ENCODE measurements at regions not wholly inside any gene's neighbourhood (a gene's known extent, or its start where the extent isn't known, plus 50 kb on each side); places are given as distances from the start of the nearest gene placed in this dataset.

DNA sequence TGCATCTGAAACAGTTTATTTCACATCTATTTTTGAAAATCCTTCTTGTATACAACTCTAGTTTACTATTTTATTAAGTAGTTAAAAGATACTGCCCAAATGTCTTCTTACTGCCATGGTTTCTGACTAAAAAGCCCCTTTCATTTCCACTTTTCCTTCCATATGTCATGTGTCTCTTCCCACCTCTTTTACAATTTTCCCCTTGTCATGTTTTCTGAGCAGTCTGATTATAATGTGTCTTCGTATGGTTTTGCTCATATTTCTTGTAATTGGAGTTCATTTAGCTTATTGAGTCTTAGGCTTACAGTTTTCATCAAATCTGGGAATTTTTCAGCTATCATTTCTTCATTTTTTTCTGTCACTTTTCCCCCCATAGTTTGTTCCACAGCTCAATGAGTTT, 813.9 kb upstream of the GYPC start (continued):
- TF ChIP-seq, protein P1, sequence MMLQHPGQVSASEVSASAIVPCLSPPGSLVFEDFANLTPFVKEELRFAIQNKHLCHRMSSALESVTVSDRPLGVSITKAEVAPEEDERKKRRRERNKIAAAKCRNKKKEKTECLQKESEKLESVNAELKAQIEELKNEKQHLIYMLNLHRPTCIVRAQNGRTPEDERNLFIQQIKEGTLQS (CRISPR knock-in tag; conservative IDR thresholded peaks at IDR 0.05) = no peak
- no peak for TF ChIP-seq PRRX2 (CRISPR knock-in tag; IDR thresholded peaks at IDR 0.05)

GRCh38 chr2:125850541-125850940, 805.4 kb upstream of the GYPC start:
- ChIA-PET CTCF (no interaction called here), POLR2A (no interaction called here)
- Mint-ChIP-seq H3K4me1 (no peaks in the 10 kb centered on the region), H3K36me3 (peaks cover 79% of the 10 kb centered on the region), H3K9me3 (peaks cover 100% of the 10 kb centered on the region), H3K27me3 (ENCODE audit: low read depth) (peaks cover 10% of the 10 kb centered on the region), H3K4me3 (no peak overlapping the region), H3K27ac (no peak overlapping the region)
- ATAC-seq (no peak), DNase-seq (ENCODE audit: low spot score) (no peak)
- no peak for TF ChIP-seq ZNF232 (CRISPR knock-in tag; IDR thresholded peaks at IDR 0.05)
- TF ChIP-seq EMX1 (CRISPR knock-in tag; IDR thresholded peaks at IDR 0.05) = no peak
- TF ChIP-seq, protein P2, sequence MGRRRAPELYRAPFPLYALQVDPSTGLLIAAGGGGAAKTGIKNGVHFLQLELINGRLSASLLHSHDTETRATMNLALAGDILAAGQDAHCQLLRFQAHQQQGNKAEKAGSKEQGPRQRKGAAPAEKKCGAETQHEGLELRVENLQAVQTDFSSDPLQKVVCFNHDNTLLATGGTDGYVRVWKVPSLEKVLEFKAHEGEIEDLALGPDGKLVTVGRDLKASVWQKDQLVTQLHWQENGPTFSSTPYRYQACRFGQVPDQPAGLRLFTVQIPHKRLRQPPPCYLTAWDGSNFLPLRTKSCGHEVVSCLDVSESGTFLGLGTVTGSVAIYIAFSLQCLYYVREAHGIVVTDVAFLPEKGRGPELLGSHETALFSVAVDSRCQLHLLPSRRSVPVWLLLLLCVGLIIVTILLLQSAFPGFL (CRISPR knock-in tag; IDR thresholded peaks at IDR 0.05; ENCODE audit: borderline replicate concordance) = no peak
- no peak for TF ChIP-seq ATF1 (CRISPR knock-in tag; IDR thresholded peaks at IDR 0.05)
- no peak for TF ChIP-seq ETV6 (CRISPR knock-in tag; IDR thresholded peaks at IDR 0.05)
- no peak for TF ChIP-seq TCF7 (CRISPR knock-in tag; IDR thresholded peaks at IDR 0.05; ENCODE audit: low read depth)
- no peak for TF ChIP-seq ELF4 (CRISPR knock-in tag; IDR thresholded peaks at IDR 0.05; ENCODE audit: low read depth)
- TF ChIP-seq ZMAT4 (CRISPR knock-in tag; IDR thresholded peaks at IDR 0.05) = no peak
- TF ChIP-seq CBFB (CRISPR knock-in tag; IDR thresholded peaks at IDR 0.05; ENCODE audit: low read depth) = no peak
- no peak for TF ChIP-seq CREB1 (CRISPR knock-in tag; IDR thresholded peaks at IDR 0.05)
- no peak for TF ChIP-seq ZNF219 (CRISPR knock-in tag; IDR thresholded peaks at IDR 0.05; ENCODE audit: borderline replicate concordance)
- no peak for TF ChIP-seq SOX15 (CRISPR knock-in tag; IDR thresholded peaks at IDR 0.05)
- no peak for TF ChIP-seq NFYB (CRISPR knock-in tag; conservative IDR thresholded peaks at IDR 0.05; ENCODE audit: low read depth)
- TF ChIP-seq PRRX2 (CRISPR knock-in tag; IDR thresholded peaks at IDR 0.05) = no peak
- TF ChIP-seq, protein P3, sequence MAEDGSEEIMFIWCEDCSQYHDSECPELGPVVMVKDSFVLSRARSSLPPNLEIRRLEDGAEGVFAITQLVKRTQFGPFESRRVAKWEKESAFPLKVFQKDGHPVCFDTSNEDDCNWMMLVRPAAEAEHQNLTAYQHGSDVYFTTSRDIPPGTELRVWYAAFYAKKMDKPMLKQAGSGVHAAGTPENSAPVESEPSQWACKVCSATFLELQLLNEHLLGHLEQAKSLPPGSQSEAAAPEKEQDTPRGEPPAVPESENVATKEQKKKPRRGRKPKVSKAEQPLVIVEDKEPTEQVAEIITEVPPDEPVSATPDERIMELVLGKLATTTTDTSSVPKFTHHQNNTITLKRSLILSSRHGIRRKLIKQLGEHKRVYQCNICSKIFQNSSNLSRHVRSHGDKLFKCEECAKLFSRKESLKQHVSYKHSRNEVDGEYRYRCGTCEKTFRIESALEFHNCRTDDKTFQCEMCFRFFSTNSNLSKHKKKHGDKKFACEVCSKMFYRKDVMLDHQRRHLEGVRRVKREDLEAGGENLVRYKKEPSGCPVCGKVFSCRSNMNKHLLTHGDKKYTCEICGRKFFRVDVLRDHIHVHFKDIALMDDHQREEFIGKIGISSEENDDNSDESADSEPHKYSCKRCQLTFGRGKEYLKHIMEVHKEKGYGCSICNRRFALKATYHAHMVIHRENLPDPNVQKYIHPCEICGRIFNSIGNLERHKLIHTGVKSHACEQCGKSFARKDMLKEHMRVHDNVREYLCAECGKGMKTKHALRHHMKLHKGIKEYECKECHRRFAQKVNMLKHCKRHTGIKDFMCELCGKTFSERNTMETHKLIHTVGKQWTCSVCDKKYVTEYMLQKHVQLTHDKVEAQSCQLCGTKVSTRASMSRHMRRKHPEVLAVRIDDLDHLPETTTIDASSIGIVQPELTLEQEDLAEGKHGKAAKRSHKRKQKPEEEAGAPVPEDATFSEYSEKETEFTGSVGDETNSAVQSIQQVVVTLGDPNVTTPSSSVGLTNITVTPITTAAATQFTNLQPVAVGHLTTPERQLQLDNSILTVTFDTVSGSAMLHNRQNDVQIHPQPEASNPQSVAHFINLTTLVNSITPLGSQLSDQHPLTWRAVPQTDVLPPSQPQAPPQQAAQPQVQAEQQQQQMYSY (CRISPR knock-in tag; IDR thresholded peaks at IDR 0.05) = no peak
- TF ChIP-seq, protein P4, sequence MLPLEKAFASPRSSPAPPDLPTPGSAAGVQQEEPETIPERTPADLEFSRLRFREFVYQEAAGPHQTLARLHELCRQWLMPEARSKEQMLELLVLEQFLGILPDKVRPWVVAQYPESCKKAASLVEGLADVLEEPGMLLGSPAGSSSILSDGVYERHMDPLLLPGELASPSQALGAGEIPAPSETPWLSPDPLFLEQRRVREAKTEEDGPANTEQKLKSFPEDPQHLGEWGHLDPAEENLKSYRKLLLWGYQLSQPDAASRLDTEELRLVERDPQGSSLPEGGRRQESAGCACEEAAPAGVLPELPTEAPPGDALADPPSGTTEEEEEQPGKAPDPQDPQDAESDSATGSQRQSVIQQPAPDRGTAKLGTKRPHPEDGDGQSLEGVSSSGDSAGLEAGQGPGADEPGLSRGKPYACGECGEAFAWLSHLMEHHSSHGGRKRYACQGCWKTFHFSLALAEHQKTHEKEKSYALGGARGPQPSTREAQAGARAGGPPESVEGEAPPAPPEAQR (CRISPR knock-in tag; IDR thresholded peaks at IDR 0.05) = no peak
- no peak for TF ChIP-seq ZNF671 (CRISPR knock-in tag; IDR thresholded peaks at IDR 0.05)

DNA sequence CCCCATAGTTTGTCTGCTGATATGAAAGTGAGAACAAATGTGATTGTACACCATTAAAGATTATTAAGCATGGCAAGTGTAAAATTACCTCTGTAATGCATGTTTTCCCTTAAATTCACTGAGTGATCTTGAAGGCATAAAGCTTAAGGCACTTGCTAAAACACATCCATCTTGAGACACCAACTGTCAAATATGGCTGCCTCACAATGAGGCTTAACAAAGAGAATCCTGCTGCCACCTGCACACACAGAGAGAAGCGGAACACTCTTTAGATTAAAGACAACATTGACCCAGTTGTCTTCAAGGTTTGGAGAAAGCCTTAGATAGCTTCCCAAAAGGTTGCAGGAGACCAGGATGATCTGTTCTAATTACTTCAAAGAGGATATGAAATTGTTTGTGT, 803.6 kb upstream of the GYPC start:
- POLR2A ChIA-PET = no interaction called here
- no peak overlapping the region for H3K4me3 Mint-ChIP-seq
- no peaks in the 10 kb centered on the region for H3K4me1 Mint-ChIP-seq
- H3K9me3 Mint-ChIP-seq = peaks cover 95% of the 10 kb centered on the region
- H3K27ac Mint-ChIP-seq = no peak overlapping the region
- no peak for ATAC-seq
- peaks cover 76% of the 10 kb centered on the region for H3K36me3 Mint-ChIP-seq
- no peak for TF ChIP-seq ZNF671 (CRISPR knock-in tag; IDR thresholded peaks at IDR 0.05)
- TF ChIP-seq, protein P5, sequence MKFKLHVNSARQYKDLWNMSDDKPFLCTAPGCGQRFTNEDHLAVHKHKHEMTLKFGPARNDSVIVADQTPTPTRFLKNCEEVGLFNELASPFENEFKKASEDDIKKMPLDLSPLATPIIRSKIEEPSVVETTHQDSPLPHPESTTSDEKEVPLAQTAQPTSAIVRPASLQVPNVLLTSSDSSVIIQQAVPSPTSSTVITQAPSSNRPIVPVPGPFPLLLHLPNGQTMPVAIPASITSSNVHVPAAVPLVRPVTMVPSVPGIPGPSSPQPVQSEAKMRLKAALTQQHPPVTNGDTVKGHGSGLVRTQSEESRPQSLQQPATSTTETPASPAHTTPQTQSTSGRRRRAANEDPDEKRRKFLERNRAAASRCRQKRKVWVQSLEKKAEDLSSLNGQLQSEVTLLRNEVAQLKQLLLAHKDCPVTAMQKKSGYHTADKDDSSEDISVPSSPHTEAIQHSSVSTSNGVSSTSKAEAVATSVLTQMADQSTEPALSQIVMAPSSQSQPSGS (CRISPR knock-in tag; IDR thresholded peaks at IDR 0.05; ENCODE audit: borderline replicate concordance, low read depth) = no peak
- CTCF ChIA-PET = no interaction called here
- peaks cover 12% of the 10 kb centered on the region for H3K27me3 Mint-ChIP-seq (ENCODE audit: low read depth)
- no peak for DNase-seq (ENCODE audit: low spot score)

Data from WTC11 (cell line).